HG02623 (cell line): ENCODE measurements at regions not wholly inside any gene's neighbourhood (a gene's known extent, or its start where the extent isn't known, plus 50 kb on each side); places are given as distances from the start of the nearest gene placed in this dataset.

Experiments
- ATAC-seq: cut with Tn5 transposase; IDR thresholded peaks from one replicate; pipeline ENCODE4 v1.9.1; 2021; ENCODE audit warnings: moderate library complexity; ENCODE audit not compliant: unreplicated experiment

DNA sequence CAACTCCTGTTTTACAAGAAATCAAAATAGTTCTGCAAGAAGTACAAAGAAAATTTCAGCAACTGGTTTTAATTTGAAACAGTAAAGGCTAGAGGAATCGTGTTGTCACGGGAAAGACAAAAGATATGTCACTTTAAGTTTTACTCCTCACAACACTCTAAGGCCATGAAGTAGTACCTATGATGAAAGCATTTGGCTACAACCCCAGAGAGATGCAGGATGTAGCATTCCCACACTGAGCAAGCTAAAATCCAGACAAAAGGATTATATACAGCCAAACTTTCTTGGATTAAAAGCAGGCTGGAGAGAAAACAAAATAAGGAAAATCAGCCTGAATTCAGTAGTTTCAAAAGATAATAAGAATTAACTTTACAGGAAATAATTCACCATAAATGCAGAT lies 245.5 kb upstream of the STEAP1 start:
- no peak for ATAC-seq

GRCh38 chr7:89914711-89915110 lies 239.6 kb upstream of the STEAP1 start:
- no peak for ATAC-seq

- no peak for ATAC-seq
These were observed 228.1 kb upstream of the STEAP1 start for GRCh38 chr7:89926194-89926593.

DNA sequence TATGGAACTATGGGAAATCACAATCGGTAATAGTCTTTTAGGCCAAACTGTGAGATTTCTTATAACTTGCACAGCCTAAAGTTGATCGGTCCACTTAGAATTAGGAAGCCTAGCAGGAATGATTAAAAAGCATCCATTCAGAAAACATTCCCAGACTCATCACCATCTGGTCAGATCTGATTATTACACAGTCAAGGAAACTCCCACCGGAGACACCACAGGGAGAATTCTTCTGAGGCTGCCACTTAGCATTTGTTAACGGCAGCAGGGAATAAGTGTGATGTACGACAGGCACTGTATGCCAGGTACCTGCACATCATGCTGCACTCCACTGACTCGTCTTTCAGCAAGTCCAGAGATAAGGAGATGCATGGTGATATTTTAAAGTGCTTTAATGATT lies 227.6 kb upstream of the STEAP1 start:
- ATAC-seq, result no peak

- no peak for ATAC-seq
These were observed 226.5 kb upstream of the STEAP1 start for GRCh38 chr7:89927762-89928161.

DNA sequence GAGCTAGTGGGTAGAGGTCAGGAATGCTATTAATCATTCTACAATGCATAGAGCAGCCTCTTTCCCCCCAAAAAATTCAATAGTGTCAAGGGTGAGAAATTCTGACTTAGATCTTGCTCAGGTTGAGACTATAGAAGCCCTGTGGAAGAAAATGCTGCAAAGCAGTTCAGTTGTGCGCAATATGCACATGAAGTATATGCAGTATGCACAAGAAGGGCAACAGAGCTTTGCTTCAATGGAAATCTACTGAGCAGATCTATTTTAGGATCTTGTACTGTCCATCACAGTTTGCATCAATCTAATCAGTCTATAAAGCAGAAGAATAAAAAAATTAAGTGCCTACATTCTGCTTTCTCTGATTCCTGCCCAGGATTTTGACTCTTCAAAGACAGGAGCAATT lies 225.8 kb upstream of the STEAP1 start:
- ATAC-seq, result no peak

- no peak for ATAC-seq
These were observed 220.2 kb upstream of the STEAP1 start for GRCh38 chr7:89934101-89934500.

DNA sequence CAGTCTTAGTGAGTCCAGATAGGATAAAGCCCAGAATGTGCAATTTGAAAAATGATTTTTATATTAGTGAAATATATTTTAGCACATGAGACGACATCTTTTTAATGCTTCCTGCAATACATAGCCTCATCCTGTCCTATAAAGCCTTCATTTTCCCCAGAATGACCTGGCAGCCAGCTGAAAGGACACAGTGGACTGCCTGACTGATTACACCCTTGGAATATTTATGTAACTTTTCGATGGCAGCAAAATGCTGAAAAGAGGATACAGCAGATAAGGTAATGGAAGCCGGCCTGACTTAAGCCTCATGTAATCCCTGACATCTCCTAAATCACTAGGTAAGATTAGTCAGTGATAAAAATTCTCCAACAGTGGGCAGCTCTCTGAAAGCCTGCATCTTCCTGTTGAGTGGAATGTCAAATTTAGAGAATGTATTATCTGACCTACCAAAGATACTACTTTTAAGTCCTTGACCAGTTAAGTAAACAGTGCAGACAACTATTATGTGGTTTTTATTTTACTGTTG lies 210.7 kb upstream of the STEAP1 start:
- no peak for ATAC-seq

- ATAC-seq, result no peak
These were observed 195.7 kb upstream of the STEAP1 start for GRCh38 chr7:89958525-89959068.

GRCh38 chr7:89966067-89966664 lies 188.1 kb upstream of the STEAP1 start:
- ATAC-seq, result no peak

- no peak for ATAC-seq
These were observed 178.7 kb upstream of the STEAP1 start for GRCh38 chr7:89975577-89975976.

- no peak for ATAC-seq
These were observed 166.6 kb upstream of the STEAP1 start for GRCh38 chr7:89987665-89988064.

GRCh38 chr7:89988074-89988473 lies 166.2 kb upstream of the STEAP1 start:
- no peak for ATAC-seq

DNA sequence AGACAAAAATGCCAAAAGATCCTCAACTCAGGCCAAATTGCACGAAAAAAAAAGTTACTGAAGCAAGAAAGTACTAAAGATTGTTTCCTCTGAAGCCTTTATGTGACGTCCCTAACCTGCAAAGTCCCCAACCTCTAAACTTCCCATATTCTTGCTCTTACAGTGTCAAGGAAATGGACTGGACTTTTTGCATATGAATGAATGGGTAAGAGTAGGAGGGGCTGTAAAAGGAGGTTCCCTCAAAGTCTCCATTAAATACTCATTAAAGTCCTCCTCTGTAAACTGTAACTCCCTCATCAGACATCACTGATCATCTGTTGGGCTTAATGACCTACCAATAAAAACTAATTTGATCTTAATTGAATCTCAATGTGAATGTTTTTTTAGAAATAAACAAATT lies 164.8 kb upstream of the STEAP1 start:
- ATAC-seq, result no peak

DNA sequence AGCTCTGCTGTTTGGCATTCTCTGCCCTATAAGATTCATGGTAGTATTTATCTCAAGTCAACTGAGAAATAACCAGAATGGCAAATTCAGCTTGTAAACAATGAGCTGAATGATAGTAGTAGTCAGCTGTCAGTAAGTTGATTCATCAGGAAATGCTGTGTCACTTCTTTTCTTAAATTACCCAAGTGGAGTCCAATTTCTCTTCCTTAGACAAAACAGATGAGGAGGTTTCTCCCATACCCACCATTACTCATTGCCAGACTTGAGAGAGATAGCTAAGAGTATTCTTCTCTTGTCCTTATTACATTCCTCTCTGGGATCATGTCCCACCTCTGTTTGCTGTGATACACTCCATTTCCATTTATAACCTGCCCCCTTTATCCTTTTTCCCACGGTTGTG lies 159.8 kb upstream of the STEAP1 start:
- ATAC-seq, result no peak

DNA sequence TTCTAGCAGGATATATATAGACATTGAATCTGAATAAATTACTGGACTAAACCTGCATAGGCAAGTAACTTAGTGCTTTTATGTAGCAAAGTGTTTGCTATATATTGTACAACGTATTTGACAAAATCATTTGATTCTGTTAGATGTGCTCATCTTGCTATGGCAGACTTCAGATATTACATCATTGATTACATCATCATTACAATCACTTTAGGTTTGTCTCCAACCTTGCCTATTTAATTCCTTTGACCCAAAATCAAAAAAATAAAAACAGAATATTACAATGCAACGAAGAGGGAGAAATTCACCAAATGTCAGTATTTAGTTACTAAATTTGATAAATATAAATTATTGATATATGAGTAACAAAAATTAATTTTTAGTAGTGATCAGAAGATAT lies 155.7 kb upstream of the STEAP1 start:
- no peak for ATAC-seq

DNA sequence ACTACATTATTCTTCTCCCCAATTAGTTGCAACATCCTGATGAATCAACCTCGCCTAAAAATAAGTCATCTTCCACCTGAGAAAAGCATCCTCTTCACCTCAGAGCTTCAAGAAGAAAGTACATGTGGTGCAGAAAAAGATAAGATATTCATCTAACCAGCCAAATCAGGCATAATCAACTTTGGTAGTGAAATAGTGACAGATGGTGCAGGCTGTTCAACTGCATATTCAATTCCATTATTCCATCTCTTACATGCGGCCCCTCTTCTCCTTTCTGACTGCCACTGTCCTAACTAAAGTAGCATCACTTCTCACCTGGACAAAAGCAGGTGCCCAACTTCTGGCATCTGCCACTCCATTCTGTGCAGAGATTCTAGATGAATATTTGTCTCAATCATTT lies 148.4 kb upstream of the STEAP1 start:
- ATAC-seq, result no peak

DNA sequence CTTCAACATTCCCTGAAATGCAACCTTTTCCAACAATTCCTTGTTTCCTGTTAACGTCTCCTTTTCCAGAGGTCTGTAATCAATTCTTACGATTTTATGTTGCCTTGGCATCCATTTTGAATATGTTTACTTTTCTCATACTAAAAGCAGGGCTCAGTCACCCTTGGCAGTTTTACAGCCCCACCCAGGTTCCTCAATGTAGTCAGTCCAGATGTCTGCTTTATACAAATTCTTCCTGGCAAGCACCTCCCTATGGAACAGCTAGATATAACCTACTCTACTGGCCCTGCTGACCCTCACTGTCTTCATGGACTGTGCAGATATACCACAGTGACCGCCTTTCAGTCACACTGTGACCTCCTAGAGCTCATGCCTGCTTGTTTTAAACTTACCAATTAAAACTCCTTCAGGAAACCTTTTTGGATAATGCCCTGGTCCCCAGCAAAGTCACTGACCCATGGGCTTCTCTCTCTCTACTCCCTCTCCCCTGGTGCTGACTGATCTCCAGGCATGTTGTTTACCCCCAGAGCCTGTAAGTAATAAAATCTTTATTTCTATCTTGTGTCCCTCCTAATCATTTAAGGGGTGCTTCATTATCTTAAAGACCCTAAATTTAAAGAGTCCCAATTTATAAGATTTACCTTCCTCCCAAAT lies 147.1 kb upstream of the STEAP1 start:
- ATAC-seq, result no peak

- no peak for ATAC-seq
These were observed 146.4 kb upstream of the STEAP1 start for GRCh38 chr7:90007831-90008230.

DNA sequence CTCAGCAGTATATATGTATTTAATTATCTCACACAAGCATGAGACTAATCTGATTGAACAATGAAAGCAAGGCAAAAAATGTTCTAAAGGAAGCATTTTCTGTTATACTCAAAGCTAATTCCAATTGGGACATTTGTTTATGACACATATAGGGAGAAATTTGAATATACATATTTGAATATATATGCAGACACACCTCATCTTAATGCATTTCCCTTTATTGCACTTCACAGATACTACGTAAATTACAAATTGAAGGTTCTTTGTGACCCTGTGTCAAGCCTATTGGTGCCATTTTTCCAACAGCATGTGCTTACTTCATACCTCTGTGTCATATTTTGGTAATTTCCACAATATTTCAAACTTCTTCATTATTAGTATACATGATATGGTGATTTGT lies 132.1 kb upstream of the STEAP1 start:
- no peak for ATAC-seq

DNA sequence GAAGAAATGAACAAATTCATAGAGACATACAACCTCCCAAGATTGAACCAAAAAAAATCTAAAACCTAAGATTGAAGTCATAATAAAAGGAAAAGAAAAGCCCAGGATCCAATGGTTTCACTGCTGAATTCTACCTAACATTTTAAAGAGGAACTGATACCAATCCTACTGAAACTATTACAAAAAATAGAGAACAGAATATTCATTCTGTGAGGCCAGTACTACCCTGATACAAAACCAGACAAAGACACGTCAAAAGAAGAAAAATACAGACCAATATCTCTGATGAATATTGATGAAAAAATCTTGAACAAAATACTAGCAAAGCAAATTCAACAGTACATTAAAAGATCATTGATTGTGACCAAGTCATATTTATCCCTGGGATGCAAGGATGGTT lies 128.5 kb upstream of the STEAP1 start:
- peak; percentile 70 for ATAC-seq

DNA sequence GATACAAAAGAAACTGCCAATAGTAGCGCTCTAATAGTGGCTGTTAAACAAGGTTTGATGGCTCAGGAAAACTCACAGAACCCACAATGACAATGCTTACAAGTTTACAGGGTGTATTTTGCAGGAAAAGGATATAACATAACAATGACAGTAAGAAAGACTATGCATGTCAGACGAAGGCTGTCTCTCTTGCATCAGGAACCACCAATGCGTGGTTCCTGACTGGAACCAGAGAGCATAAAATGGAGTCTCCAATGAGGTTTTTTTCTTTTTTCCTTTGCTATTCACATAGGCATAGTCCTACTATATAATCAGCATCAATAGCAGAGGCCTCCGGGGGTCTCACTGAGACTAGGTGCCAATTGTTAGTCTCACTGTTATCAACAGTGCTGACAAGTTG lies 120.4 kb upstream of the STEAP1 start:
- no peak for ATAC-seq

- ATAC-seq, result no peak
These were observed 101.2 kb upstream of the STEAP1 start for GRCh38 chr7:90053094-90053493.
